A549 (cell line): ENCODE measurements at regions not wholly inside any gene's neighbourhood (a gene's known extent, or its start where the extent isn't known, plus 50 kb on each side); places are given as distances from the start of the nearest gene placed in this dataset.

ENCODE experiments used
- ATAC-seq, 2 experiments: fragments of 200-7000 bp in 1 of 2; fragments of >200 bp in 1 of 2; cut with Nextera tagmentation in 1 of 2; cut with Tn5 transposase in 1 of 2; 3 replicates each; pipeline versions ENCODE4 v1.8.0 to v1.9.1; 2018 to 2020; ENCODE audit warnings: mild to moderate bottlenecking in 1 of 2, moderate library complexity in 1 of 2
- CTCF ChIA-PET: fragments of 300-600 bp; sonication (Branson Sonifier 250); formaldehyde crosslinking; extraction: SDS; loops from one replicate; lab custom pipeline; 2021; ENCODE audit warnings: antibody characterized with exemption, inconsistent platforms; lab: Yijun Ruan, JAX
- POLR2A ChIA-PET: fragments of 350-600 bp; formaldehyde crosslinking; extraction: SDS; loops from one replicate; lab custom pipeline; 2021; ENCODE audit warnings: antibody characterized with exemption, inconsistent platforms; lab: Yijun Ruan, JAX
- DNase-seq, 2 experiments: peaks; one replicate each; pipeline versions ENCODE4 v3.0.0 to v3.0.0-alpha.2; 2011 to 2016; ENCODE audit warnings: low read depth in 1 of 2, low spot score in 1 of 2
- FAIRE-seq: peaks from 2 replicates; lab custom pipeline; 2011; peaks lifted over from hg19 to GRCh38; lab: Jason Lieb, UNC
- H3K27ac ChIP-seq, 2 experiments: fragments of >200 bp; sonication (Bioruptor Twin); formaldehyde crosslinking; 3 replicates each; pipeline ENCODE4 v1.5.1; 2016 to 2017
- H3K4me1 ChIP-seq: fragments of >200 bp; sonication (Bioruptor Twin); formaldehyde crosslinking; 3 replicates; pipeline ENCODE4 v1.6.1; 2016
- H3K4me2 ChIP-seq: fragments of >200 bp; sonication (Bioruptor Twin); formaldehyde crosslinking; 3 replicates; pipeline ENCODE4 v1.6.1; 2016
- H3K4me3 ChIP-seq: fragments of >200 bp; sonication (Bioruptor Twin); formaldehyde crosslinking; 3 replicates; pipeline ENCODE4 v1.5.1; 2016
- H3K9me3 ChIP-seq: fragments of >200 bp; sonication (Bioruptor Twin); formaldehyde crosslinking; 3 replicates; pipeline ENCODE4 v1.6.1; 2016
- CBX8 ChIP-seq: fragments of 200-600 bp; sonication (generic); IDR thresholded peaks from 2 replicates; pipeline ENCODE4 v1.6.1; 2016
- CTCF ChIP-seq: fragments of >200 bp; sonication (Bioruptor Twin); formaldehyde crosslinking; IDR thresholded peaks from 3 replicates; pipeline ENCODE4 v1.5.1; 2016
- EHF ChIP-seq: fragments of 250-450 bp; sonication (Bioruptor Pico); IDR thresholded peaks from 2 replicates; pipeline ENCODE4 v1.5.0; 2020; ENCODE audit warnings: mild to moderate bottlenecking
- GATA3 ChIP-seq: IDR thresholded peaks from 2 replicates; pipeline ENCODE4 v1.6.1; 2012; ENCODE audit warnings: borderline replicate concordance
- HDAC2 ChIP-seq: fragments of 200-600 bp; sonication (generic); IDR thresholded peaks from 2 replicates; pipeline ENCODE4 v1.6.1; 2016
- HOXA7 ChIP-seq: fragments of 250-450 bp; sonication (Bioruptor Pico); IDR thresholded peaks from 2 replicates; pipeline ENCODE4 v1.5.0; 2020; ENCODE audit warnings: mild to moderate bottlenecking, moderate library complexity
- KDM1A ChIP-seq: fragments of 200-600 bp; sonication (generic); IDR thresholded peaks from 2 replicates; pipeline ENCODE4 v1.6.1; 2016; ENCODE audit warnings: low read depth, mild to moderate bottlenecking
- MAFK ChIP-seq: fragments of 450-650 bp; IDR thresholded peaks from 2 replicates; pipeline ENCODE4 v1.6.1; 2014; ENCODE audit not compliant: partially characterized antibody
- PBX3 ChIP-seq: IDR thresholded peaks from 2 replicates; pipeline ENCODE4 v1.6.1; 2012
- RAD21 ChIP-seq, 2 experiments: fragments of >200 bp in 1 of 2; sonication (Bioruptor Twin) in 1 of 2; formaldehyde crosslinking in 1 of 2; IDR thresholded peaks in 1 of 2; conservative IDR thresholded peaks in 1 of 2; 2 replicates in 1 of 2; 3 replicates in 1 of 2; pipeline ENCODE4 v1.6.1; 2012 to 2018; ENCODE audit warnings: inconsistent platforms in 1 of 2
- SREBF2 ChIP-seq: fragments of 450-650 bp; IDR thresholded peaks from 2 replicates; pipeline ENCODE4 v1.6.1; 2014; ENCODE audit warnings: mild to moderate bottlenecking, moderate library complexity
- USF2 ChIP-seq: fragments of 450-650 bp; IDR thresholded peaks from 2 replicates; pipeline ENCODE4 v1.6.1; 2014; ENCODE audit warnings: antibody characterized with exemption
- ZFP36 ChIP-seq: fragments of 450-650 bp; IDR thresholded peaks from 2 replicates; pipeline ENCODE4 v1.6.1; 2014; ENCODE audit warnings: borderline replicate concordance; ENCODE audit not compliant: partially characterized antibody
- ZSCAN20 ChIP-seq: fragments of 250-450 bp; sonication (Bioruptor Pico); IDR thresholded peaks from 2 replicates; pipeline ENCODE4 v1.8.0; 2022; ENCODE audit warnings: mild to moderate bottlenecking, moderate library complexity
- WGBS: methylation state at CpG from one replicate; pipeline ENCODE4 v1.1.6; 2017; ENCODE audit errors: missing lambda C conversion rate; 5-methylcytosine and 5-hydroxymethylcytosine counted together

GRCh38 chr18:76643996-76644395 is 149.0 kb upstream of the ZNF516 start (continued):
- no peak for TF ChIP-seq CTCF
- no peak for TF ChIP-seq MAFK
- TF ChIP-seq USF2: no peak
- no peak for TF ChIP-seq HOXA7 (CRISPR knock-in tag)

- FAIRE-seq (no peak), ATAC-seq (no peak), DNase-seq (no peak)
- Histone ChIP-seq H3K4me3 (no peak overlapping the region), H3K27ac (no peak overlapping the region), H3K4me1 (no peaks in the 10 kb centered on the region), H3K4me2 (no peak overlapping the region), H3K9me3 (no peaks in the 10 kb centered on the region)
- CTCF ChIA-PET: no interaction called here
- TF ChIP-seq SREBF2: no peak
- no peak for TF ChIP-seq ZSCAN20 (CRISPR knock-in tag)
- TF ChIP-seq HDAC2: no peak
- TF ChIP-seq KDM1A: no peak
- no peak for TF ChIP-seq PBX3
- TF ChIP-seq ZFP36: no peak
- WGBS: 43% methylated on average over 2 of the region's 2 CpGs
- POLR2A ChIA-PET: no interaction called here
These were observed 148.2 kb upstream of the ZNF516 start for GRCh38 chr18:76643199-76643598.

- POLR2A ChIA-PET: no interaction called here
- DNase-seq (no peak), FAIRE-seq (no peak), ATAC-seq (no peak)
- Histone ChIP-seq H3K27ac (no peak overlapping the region), H3K4me1 (no peaks in the 10 kb centered on the region), H3K9me3 (no peaks in the 10 kb centered on the region), H3K4me3 (no peak overlapping the region), H3K4me2 (no peak overlapping the region)
- no peak for TF ChIP-seq EHF (CRISPR knock-in tag)
- CTCF ChIA-PET: no interaction called here
- whole genome bisulfite sequencing: 77% methylated on average over 1 of the region's 1 CpG
These were observed 145.4 kb upstream of the ZNF516 start for GRCh38 chr18:76640438-76640837.

- TF ChIP-seq CBX8 (no peak), GATA3 (no peak)
- TF ChIP-seq, all 56 proteins: peak for 0
- ATAC-seq (no peak), FAIRE-seq (no peak), DNase-seq (no peak)
- ChIA-PET POLR2A (no interaction called here), CTCF (no interaction called here)
- H3K4me3 ChIP-seq: no peak overlapping the region
- 13% methylated on average over 3 of the region's 3 CpGs for WGBS
- H3K27ac ChIP-seq: no peak overlapping the region
- H3K4me2 ChIP-seq: no peak overlapping the region
- H3K9me3 ChIP-seq: no peaks in the 10 kb centered on the region
- H3K4me1 ChIP-seq: no peaks in the 10 kb centered on the region
These were observed 139.5 kb upstream of the ZNF516 start for GRCh38 chr18:76634564-76634963.

GRCh38 chr18:76633588-76634269 is 138.7 kb upstream of the ZNF516 start:
- WGBS: 38% methylated on average over 2 of the region's 2 CpGs
- no peaks in the 10 kb centered on the region for H3K4me1 ChIP-seq
- no peak overlapping the region for H3K4me3 ChIP-seq
- 0 out of 5 replicates have a peak, but pooled peaks of 1 of the 2 experiments have one; percentile 8 for TF ChIP-seq RAD21 (conservative IDR thresholded peaks at IDR 0.05 in 1 of 2, IDR thresholded peaks at IDR 0.05 in 1 of 2)
- no peak for TF ChIP-seq SREBF2
- FAIRE-seq (no peak), DNase-seq (no peak), ATAC-seq (no peak)
- H3K27ac ChIP-seq: no peak overlapping the region
- CTCF ChIA-PET: no interaction called here
- no peaks in the 10 kb centered on the region for H3K9me3 ChIP-seq
- POLR2A ChIA-PET: no interaction called here
- no peak overlapping the region for H3K4me2 ChIP-seq
